Activated CD8-positive, alpha-beta memory T cell treated with anti-CD3 and anti-CD28 coated beads, Interleukin-2, amount 50 U/mL, for 48 hours (primary cell): ENCODE measurements at regions not wholly inside any gene's neighbourhood (a gene's known extent, or its start where the extent isn't known, plus 50 kb on each side); places are given as distances from the start of the nearest gene placed in this dataset.

Experiments used
- DNase-seq: peaks from one replicate; pipeline ENCODE4 v3.0.0-alpha.2; 2020

DNA sequence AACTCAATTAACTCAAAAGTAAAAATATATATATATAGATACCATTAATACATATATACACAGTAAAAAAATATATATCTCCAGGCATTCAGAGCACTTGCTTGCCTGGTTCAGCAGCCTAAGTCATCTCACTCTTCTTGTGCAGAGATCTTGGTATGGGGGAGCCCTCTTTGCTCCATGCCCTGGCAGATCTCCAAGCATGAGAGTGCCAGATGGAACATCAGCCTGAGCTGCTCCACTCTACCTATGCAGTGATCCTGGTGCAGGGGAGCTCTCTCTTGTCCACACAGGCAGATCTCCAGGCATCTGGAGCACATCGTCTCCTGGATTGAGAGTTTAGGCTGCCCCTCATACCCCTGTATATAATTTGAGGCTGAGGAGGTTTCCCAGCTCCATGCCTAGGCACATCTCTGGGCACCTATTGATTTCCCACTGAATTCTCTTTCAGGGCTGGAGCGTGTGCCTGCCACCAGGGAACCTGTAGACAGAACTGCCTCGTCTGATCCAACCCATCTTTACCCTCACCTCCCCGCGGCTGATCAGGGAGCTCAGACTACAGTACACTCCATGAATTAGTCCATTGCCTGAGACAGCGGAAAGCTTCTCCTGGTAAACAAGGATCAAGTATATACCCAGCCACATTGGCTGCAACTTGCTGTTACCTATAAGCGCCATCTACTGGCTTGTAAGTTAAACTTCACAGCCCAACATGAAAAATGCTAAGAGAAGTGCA, 342.4 kb upstream of the GRIA1 start:
- no peak for DNase-seq

DNA sequence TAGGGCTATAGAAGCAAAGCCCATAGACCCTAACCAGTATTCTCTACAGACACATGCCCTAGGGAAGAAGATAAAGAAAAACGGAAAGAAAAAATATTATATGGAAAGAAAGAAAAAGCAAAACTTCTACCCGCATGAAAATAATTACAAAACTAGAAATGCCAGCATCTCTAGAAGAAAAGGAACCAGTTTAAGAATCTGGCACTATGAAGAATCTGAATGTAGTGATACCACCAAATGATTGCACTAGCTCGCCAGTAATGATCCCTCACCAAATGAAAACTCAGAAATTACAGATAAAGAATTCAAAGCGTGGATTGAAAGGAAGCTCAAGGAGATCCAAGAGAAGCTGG, 341.9 kb upstream of the GRIA1 start:
- no peak for DNase-seq

DNA sequence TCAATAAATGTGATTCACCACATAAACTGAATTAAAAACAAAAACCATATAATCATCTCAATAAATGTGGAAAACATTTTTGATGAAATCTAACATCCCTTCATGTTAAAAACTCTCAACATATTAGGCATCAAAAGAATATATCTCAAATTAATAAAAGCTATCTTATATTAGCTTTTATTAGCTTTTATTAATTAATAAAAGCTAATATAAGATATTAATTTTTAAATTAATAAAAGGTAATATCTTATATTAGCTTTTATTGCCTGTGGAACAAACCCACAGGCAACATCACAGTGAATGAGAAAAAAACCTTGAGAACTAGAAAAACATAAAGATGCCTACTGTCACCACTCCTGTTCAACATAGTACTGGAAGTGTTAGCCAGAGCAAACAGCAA, 338.9 kb upstream of the GRIA1 start:
- no peak for DNase-seq

DNA sequence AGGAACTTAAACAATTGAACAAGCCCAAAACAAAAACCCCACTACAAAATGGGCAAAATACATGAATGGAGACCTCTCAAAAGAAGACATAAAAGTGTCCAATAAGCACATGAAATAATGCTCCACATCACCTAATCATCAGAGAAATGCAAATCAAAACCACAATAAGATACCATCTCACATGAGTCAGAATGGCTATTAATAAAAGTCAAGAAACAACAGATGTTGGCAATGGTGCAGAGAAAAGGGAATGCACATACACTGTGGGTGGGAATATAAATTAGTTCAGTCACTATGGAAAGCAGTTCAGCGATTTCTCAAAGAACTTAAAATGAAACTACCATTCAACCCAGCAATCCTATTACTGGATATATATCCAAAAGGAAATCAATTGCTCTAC, 337.4 kb upstream of the GRIA1 start:
- no peak for DNase-seq

GRCh38 chr5:153157156-153157555, 333.3 kb upstream of the GRIA1 start:
- DNase-seq = no peak

GRCh38 chr5:153158608-153159007, 331.9 kb upstream of the GRIA1 start:
- no peak for DNase-seq

GRCh38 chr5:153159616-153160015, 330.9 kb upstream of the GRIA1 start:
- no peak for DNase-seq

GRCh38 chr5:153168241-153168640, 322.2 kb upstream of the GRIA1 start:
- no peak for DNase-seq

- no peak for DNase-seq
Measured at GRCh38 chr5:153187503-153187902, 303.0 kb upstream of the GRIA1 start.

GRCh38 chr5:153206361-153206760, 284.1 kb upstream of the GRIA1 start:
- no peak for DNase-seq

DNA sequence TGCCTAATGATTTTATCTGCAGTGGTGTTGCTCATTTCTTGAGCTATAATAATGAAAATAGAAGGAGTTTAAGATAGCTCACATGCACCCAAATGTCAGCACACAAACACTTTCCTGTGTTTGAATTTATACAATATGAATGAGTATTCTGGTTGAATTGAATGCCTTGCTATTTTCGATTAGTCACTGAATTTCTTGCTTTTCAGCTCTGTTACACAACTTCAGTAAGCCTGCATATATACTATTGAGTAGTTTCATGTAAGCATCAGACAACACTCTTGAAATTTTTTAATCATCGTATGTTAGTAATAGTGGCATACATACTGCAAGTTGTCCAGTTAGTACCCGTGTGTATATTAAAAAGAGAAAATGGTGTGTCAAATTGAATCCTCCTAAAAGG, 281.5 kb upstream of the GRIA1 start:
- DNase-seq = no peak

DNA sequence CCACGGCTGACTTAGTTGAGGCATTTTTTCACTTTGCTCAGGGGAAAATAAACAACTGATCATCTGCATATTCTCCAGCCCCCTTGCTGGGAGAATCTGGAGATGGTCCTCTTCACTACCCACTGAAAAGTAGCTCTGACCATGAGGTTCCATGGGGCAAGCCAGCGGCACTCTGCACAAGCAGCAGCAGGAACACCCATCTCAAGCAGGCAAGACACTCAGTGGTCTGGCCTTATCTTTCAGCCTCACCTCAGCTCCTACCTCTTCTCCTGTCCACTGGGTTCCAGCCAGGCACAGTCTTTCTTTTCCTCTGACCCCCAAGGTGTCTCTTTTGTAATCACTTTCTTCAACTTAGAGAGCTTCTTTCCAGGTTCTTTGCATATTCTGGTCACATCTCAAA, 280.8 kb upstream of the GRIA1 start:
- DNase-seq = no peak

GRCh38 chr5:153211076-153211475, 279.4 kb upstream of the GRIA1 start:
- DNase-seq = no peak

- DNase-seq = no peak
Measured at GRCh38 chr5:153212471-153212870, 278.0 kb upstream of the GRIA1 start.

- no peak for DNase-seq
Measured at GRCh38 chr5:153222936-153223335, 267.5 kb upstream of the GRIA1 start.

DNA sequence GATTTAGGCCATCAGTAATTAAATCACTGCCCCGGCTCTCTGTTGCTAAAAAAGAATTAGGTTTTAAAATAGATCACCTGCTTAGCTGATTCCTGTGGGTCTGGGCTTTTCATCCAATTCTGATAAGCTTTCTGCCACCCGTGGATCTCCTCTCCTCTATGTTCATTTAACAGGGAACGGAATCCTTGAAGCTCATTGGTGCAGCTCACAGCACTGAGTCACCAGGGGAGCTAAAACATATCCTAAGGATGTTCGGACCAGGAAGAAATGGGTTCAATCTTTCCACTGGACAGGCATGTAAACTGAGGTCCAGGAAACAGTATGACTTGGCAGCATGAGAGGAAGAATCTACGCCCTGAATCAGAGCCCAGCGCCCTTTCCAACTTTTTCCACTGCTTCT, 267.1 kb upstream of the GRIA1 start:
- no peak for DNase-seq

DNA sequence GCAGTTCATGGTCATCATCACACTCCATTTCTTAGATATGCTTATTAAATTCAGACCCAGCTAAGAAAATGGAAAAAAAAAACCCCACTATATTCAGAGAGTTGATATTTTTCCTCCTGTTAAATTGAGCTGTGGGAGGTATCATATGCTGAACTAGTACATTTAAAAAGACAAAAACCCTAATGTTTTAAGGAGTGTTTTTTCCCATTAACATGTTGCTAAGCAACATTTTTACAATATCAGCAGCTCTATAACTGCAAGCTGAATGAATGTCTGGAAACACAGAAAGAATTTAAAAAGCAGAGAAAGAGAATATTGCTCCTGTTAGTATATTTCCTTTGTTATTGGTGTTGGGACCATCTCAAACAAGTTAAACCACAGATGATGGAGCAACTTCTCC, 265.8 kb upstream of the GRIA1 start:
- no peak for DNase-seq

DNA sequence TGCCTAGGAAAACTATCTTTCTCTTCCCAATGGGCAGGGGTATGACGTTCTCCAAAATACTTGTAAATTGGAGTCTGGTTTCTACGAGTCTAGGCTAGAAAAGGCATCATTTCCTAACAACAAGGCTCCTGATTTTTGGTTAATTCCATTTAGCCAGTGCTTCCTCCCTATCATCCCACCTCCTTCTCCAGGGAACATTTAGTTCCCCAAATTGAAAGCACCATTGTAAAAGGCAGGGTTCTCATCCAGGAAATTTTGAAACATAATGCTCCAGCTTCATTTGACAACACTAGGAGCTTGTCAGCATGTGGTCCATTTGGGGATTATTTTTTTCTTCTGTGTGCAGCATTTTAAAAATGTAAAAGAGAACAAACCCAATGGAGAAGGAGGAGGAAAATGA, 256.5 kb upstream of the GRIA1 start:
- DNase-seq = no peak

- DNase-seq = no peak
Measured at GRCh38 chr5:153236319-153236718, 254.2 kb upstream of the GRIA1 start.

DNA sequence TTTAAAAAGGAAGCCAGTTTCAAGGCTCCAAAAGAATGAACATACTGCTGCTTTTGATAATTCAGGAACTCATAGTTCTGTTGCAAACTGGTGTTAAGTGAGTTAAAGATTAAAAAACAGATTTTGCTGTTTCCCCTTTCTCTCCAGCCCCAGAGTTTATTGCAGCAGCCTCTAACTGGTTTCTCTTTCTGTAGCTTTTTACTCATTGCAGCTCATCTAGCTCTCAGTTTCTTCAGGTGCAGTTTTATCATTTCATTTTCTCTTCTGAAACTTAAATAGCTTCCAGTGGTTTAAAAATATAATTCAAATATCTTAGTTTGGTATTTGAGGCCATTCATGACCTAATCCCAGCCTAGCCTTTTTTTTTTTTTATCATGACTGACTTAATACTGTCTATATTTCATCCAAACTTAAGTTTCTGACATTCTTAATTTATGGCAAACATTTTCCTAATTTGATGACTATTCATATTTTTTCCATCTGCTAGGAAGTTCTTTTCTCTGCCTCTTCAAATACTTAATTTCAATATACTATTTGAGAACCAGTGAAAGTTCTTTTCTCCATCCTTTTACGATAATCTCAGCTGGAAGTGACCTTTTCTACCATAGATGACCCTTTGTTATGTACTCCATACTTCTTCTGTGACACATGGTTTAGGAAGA, 252.7 kb upstream of the GRIA1 start:
- no peak for DNase-seq

DNA sequence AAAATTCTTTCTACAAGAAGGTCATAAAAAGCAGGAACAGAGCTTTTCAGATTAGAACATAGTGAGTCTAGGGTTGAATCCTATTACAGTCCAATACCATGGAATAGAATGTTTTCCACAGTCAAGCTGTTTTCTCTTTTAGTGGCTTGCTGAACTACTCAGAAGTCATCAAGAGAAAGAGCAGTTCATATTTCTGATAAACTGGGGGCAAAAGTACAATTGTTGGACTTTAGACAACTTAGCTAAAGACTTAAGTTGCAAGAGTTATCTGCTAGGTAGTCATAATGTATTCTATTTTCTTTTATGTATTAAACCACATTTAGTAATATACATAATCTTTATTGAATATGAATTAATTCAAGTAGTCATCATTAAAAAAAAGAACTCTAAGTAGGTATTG, 233.1 kb upstream of the GRIA1 start:
- no peak for DNase-seq

DNA sequence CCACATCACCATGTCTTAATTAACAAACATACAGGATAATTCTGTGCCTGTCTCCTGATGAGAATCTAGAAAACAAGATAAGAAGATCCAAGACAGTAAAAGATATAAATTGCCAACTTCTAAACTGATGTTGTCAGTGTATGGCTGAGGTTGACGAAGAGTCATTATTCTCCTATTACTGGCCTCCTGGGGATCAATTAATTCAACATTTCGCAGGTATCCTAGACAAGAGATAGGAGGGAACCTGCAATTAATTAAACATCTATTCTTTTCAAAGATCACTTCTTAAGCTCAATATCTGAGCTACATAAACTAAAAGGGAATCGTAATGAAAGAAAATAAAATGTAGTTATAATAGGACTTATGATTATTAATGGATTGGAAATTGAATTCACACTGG, 232.0 kb upstream of the GRIA1 start:
- DNase-seq = no peak

DNA sequence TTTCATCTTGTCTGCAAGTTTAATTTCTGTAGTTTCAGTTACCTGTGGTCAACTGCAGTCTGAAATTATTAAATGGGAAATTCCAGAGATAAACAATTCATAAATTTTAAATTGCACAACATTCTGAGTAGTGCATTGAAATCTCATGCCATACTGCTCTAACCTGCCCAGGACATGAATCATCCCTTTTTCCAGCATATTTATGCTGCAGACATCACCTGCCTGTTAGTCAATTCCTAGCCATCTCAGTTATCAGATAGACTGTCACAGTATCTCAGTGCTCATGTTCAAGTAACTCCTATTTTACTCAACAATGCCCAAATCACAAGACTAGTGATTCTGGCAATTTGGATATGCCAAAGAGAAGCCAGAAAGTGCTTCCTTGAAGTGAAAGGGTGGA, 223.0 kb upstream of the GRIA1 start:
- DNase-seq = no peak

- DNase-seq = no peak
Measured at GRCh38 chr5:153275695-153276094, 214.8 kb upstream of the GRIA1 start.

DNA sequence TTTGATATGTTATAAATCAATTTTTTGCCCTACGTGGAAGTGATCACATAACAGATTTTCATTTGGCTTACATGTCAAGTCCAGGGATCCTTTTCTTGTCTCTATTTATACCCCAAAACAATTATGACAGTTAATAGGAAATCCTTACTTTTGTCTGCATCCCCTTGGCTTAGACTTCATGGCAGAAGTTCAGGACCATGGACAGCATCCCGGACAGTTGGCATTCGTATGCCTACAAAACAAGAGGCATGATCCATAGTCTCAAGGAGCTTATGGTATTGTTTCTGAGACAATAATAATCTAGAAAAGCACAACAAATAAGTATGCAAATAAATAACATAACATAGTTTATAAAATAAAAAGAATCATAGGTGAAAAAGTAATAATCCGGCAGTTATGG, 214.3 kb upstream of the GRIA1 start:
- no peak for DNase-seq
